Skeletal muscle satellite cell (primary cell): ENCODE measurements at regions not wholly inside any gene's neighbourhood (a gene's known extent, or its start where the extent isn't known, plus 50 kb on each side); places are given as distances from the start of the nearest gene placed in this dataset.

Experiments used
- H3K27me3 ChIP-seq: 2 replicates; pipeline ENCODE4 v1.7.0; 2013; ENCODE audit warnings: low read length; ENCODE audit not compliant: control insufficient read depth, insufficient read depth
- H3K36me3 ChIP-seq: 2 replicates; pipeline ENCODE4 v1.7.0; 2013; ENCODE audit warnings: mild to moderate bottlenecking, control low read depth, low read length; ENCODE audit not compliant: insufficient read depth
- H3K4me1 ChIP-seq: 2 replicates; pipeline ENCODE4 v1.7.0; 2013; ENCODE audit warnings: low read length; ENCODE audit not compliant: control insufficient read depth, insufficient read depth
- H3K4me2 ChIP-seq: 2 replicates; pipeline ENCODE4 v1.7.0; 2013; ENCODE audit warnings: mild to moderate bottlenecking, low read length
- H3K4me3 ChIP-seq: 2 replicates; pipeline ENCODE4 v1.7.0; 2013; ENCODE audit warnings: low read length
- H3K9ac ChIP-seq: 2 replicates; pipeline ENCODE4 v1.7.0; 2013; ENCODE audit warnings: mild to moderate bottlenecking, low read depth, low read length, moderate library complexity
- H3K9me3 ChIP-seq: replicated peaks from 2 replicates; pipeline ENCODE4 v1.7.0; 2013; ENCODE audit warnings: mild to moderate bottlenecking, control low read depth, low read length

- Histone ChIP-seq H3K9ac (no peak overlapping the region), H3K4me2 (no peak overlapping the region), H3K9me3 (no peaks in the 10 kb centered on the region), H3K4me1 (no peaks in the 10 kb centered on the region), H3K27me3 (no peaks in the 10 kb centered on the region), H3K36me3 (no peaks in the 10 kb centered on the region), H3K4me3 (no peak overlapping the region)
Observed at GRCh38 chr13:22736768-22737092, 444.0 kb upstream of the SGCG start.

GRCh38 chr13:22738357-22738756 is 442.4 kb upstream of the SGCG start:
- Histone ChIP-seq H3K4me1 (no peaks in the 10 kb centered on the region), H3K9me3 (no peaks in the 10 kb centered on the region), H3K27me3 (no peaks in the 10 kb centered on the region), H3K9ac (no peak overlapping the region), H3K4me3 (no peak overlapping the region), H3K4me2 (no peak overlapping the region), H3K36me3 (no peaks in the 10 kb centered on the region)

- H3K27me3 ChIP-seq: no peaks in the 10 kb centered on the region
- H3K4me1 ChIP-seq: no peaks in the 10 kb centered on the region
- H3K4me2 ChIP-seq: no peak overlapping the region
- no peaks in the 10 kb centered on the region for H3K9me3 ChIP-seq
- H3K4me3 ChIP-seq: no peak overlapping the region
- no peaks in the 10 kb centered on the region for H3K36me3 ChIP-seq
- no peak overlapping the region for H3K9ac ChIP-seq
Observed at GRCh38 chr13:22740264-22740663, 440.5 kb upstream of the SGCG start.

GRCh38 chr13:22744688-22745452 is 435.9 kb upstream of the SGCG start:
- H3K4me2 ChIP-seq: no peak overlapping the region
- H3K36me3 ChIP-seq: no peaks in the 10 kb centered on the region
- H3K27me3 ChIP-seq: no peaks in the 10 kb centered on the region
- no peaks in the 10 kb centered on the region for H3K4me1 ChIP-seq
- no peak overlapping the region for H3K9ac ChIP-seq
- H3K9me3 ChIP-seq: no peaks in the 10 kb centered on the region
- H3K4me3 ChIP-seq: no peak overlapping the region

GRCh38 chr13:22748866-22749577 is 431.8 kb upstream of the SGCG start:
- Histone ChIP-seq H3K9ac (no peak overlapping the region), H3K36me3 (no peaks in the 10 kb centered on the region), H3K4me1 (no peaks in the 10 kb centered on the region), H3K27me3 (no peaks in the 10 kb centered on the region), H3K9me3 (no peaks in the 10 kb centered on the region), H3K4me3 (no peak overlapping the region), H3K4me2 (no peak overlapping the region)

- Histone ChIP-seq H3K36me3 (no peaks in the 10 kb centered on the region), H3K4me1 (no peaks in the 10 kb centered on the region), H3K27me3 (no peaks in the 10 kb centered on the region), H3K9me3 (no peaks in the 10 kb centered on the region), H3K9ac (no peak overlapping the region), H3K4me2 (no peak overlapping the region), H3K4me3 (no peak overlapping the region)
Observed at GRCh38 chr13:22749626-22750025, 431.2 kb upstream of the SGCG start.

GRCh38 chr13:22757530-22758120 is 423.2 kb upstream of the SGCG start:
- Histone ChIP-seq H3K36me3 (no peaks in the 10 kb centered on the region), H3K9me3 (no peaks in the 10 kb centered on the region), H3K27me3 (no peaks in the 10 kb centered on the region), H3K4me1 (no peaks in the 10 kb centered on the region), H3K4me3 (no peak overlapping the region), H3K9ac (no peak overlapping the region), H3K4me2 (no peak overlapping the region)

- no peak overlapping the region for H3K9ac ChIP-seq
- H3K9me3 ChIP-seq: no peaks in the 10 kb centered on the region
- H3K4me1 ChIP-seq: no peaks in the 10 kb centered on the region
- no peaks in the 10 kb centered on the region for H3K36me3 ChIP-seq
- no peaks in the 10 kb centered on the region for H3K27me3 ChIP-seq
- H3K4me3 ChIP-seq: no peak overlapping the region
- H3K4me2 ChIP-seq: no peak overlapping the region
Observed at GRCh38 chr13:22758245-22758644, 422.5 kb upstream of the SGCG start.

- no peaks in the 10 kb centered on the region for H3K4me1 ChIP-seq
- H3K4me2 ChIP-seq: no peak overlapping the region
- no peaks in the 10 kb centered on the region for H3K9me3 ChIP-seq
- H3K4me3 ChIP-seq: no peak overlapping the region
- no peaks in the 10 kb centered on the region for H3K36me3 ChIP-seq
- no peak overlapping the region for H3K9ac ChIP-seq
- H3K27me3 ChIP-seq: no peaks in the 10 kb centered on the region
Observed at GRCh38 chr13:22761709-22762108, 419.1 kb upstream of the SGCG start.

- Histone ChIP-seq H3K4me3 (no peak overlapping the region), H3K9ac (no peak overlapping the region), H3K4me2 (no peak overlapping the region), H3K36me3 (no peaks in the 10 kb centered on the region), H3K9me3 (no peaks in the 10 kb centered on the region), H3K4me1 (no peaks in the 10 kb centered on the region), H3K27me3 (no peaks in the 10 kb centered on the region)
Observed at GRCh38 chr13:22765547-22765946, 415.2 kb upstream of the SGCG start.

GRCh38 chr13:22770891-22771290 is 409.9 kb upstream of the SGCG start:
- Histone ChIP-seq H3K27me3 (no peaks in the 10 kb centered on the region), H3K4me2 (no peak overlapping the region), H3K36me3 (no peaks in the 10 kb centered on the region), H3K9ac (no peak overlapping the region), H3K4me1 (no peaks in the 10 kb centered on the region), H3K4me3 (no peak overlapping the region), H3K9me3 (no peaks in the 10 kb centered on the region)

- no peak overlapping the region for H3K4me2 ChIP-seq
- H3K36me3 ChIP-seq: no peaks in the 10 kb centered on the region
- H3K27me3 ChIP-seq: no peaks in the 10 kb centered on the region
- no peaks in the 10 kb centered on the region for H3K9me3 ChIP-seq
- no peak overlapping the region for H3K4me3 ChIP-seq
- H3K4me1 ChIP-seq: no peaks in the 10 kb centered on the region
- no peak overlapping the region for H3K9ac ChIP-seq
Observed at GRCh38 chr13:22773465-22773864, 407.3 kb upstream of the SGCG start.
